ENCODE measurements at regions not wholly inside any gene's neighbourhood (a gene's known extent, or its start where the extent isn't known, plus 50 kb on each side); places are given as distances from the start of the nearest gene placed in this dataset.

DNA sequence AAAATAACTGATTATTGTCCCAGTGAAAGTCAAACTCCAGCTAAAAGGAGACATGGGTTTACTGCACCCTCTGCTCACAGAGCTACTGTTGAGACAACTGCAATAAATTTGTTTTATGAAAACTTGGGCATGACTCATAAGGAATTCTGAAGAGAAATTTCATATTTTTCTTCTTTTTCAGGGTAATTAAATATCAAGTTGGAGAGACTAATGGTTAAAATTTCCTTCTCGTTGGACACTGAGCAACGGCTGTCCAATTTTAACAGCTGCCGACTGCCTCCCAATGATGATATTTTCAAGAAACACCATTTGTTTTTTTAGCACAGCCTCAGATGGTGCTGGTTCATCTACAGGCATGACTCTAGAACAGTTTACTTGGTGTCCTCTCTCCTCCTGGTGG, 259.2 kb upstream of the RGMB start:
- TF ChIP-seq GATA3 (IDR thresholded peaks at IDR 0.05; ENCODE audit: low read depth, low read length): no peak
- no peak for TF ChIP-seq GATA2 (IDR thresholded peaks at IDR 0.05; ENCODE audit: low read depth, low read length)

Measured in SH-SY5Y (cell line).